Endothelial cell of umbilical vein (primary cell): ENCODE measurements at regions not wholly inside any gene's neighbourhood (a gene's known extent, or its start where the extent isn't known, plus 50 kb on each side); places are given as distances from the start of the nearest gene placed in this dataset.

Source experiments
- BruUV-seq: library from RNA; stranded (reverse); fragments of 400-500 nt; replicated peaks from 2 replicates; lab custom pipeline; 2021; lab: Mats Ljungman, UMichigan
- CTCF ChIA-PET: fragments of 300-600, 350-600 bp; sonication (Branson Sonifier 250); formaldehyde crosslinking; loops from one replicate; lab custom pipeline; 2021; ENCODE audit warnings: antibody characterized with exemption, inconsistent platforms; lab: Charles Lee
- POLR2A ChIA-PET: fragments of 300-600, 350-600 bp; sonication (Branson Sonifier 250); formaldehyde crosslinking; loops from one replicate; lab custom pipeline; 2021; ENCODE audit warnings: antibody characterized with exemption, inconsistent platforms; lab: Charles Lee
- DNase-seq: peaks from one replicate; pipeline ENCODE4 v3.0.0-alpha.2; 2011; ENCODE audit warnings: low read depth, low spot score
- FAIRE-seq: peaks from 2 replicates; lab custom pipeline; 2011; peaks lifted over from hg19 to GRCh38; lab: Jason Lieb, UNC
- H2AFZ ChIP-seq: 2 replicates; pipeline ENCODE4 v1.6.0; 2012; ENCODE audit warnings: low read depth, low read length, control low read depth, inconsistent platforms
- H3K27ac ChIP-seq: 2 replicates; pipeline ENCODE4 v1.5.1; 2011; ENCODE audit warnings: low read depth, mild to moderate bottlenecking, control low read depth, low read length, moderate library complexity; ENCODE audit not compliant: insufficient read depth
- H3K27me3 ChIP-seq, 2 experiments: 2 replicates each; pipeline versions ENCODE4 v1.6.0 to v1.6.1; 2011; ENCODE audit warnings: low read length in 2 of 2, mixed read lengths in 1 of 2; ENCODE audit not compliant: control insufficient read depth in 2 of 2, insufficient read depth in 2 of 2
- H3K36me3 ChIP-seq, 2 experiments: 2 replicates in 1 of 2; 3 replicates in 1 of 2; pipeline ENCODE4 v1.5.1; 2011; ENCODE audit warnings: low read length in 2 of 2, mild to moderate bottlenecking in 1 of 2, moderate library complexity in 1 of 2; ENCODE audit not compliant: control insufficient read depth in 2 of 2, insufficient read depth in 2 of 2; ENCODE audit errors: extremely low read depth in 1 of 2
- H3K4me1 ChIP-seq: 3 replicates; pipeline ENCODE4 v1.5.1; 2011; ENCODE audit warnings: mild to moderate bottlenecking, low read length; ENCODE audit not compliant: control insufficient read depth, insufficient read depth; ENCODE audit errors: extremely low read depth
- H3K4me2 ChIP-seq: 2 replicates; pipeline ENCODE4 v1.6.1; 2011; ENCODE audit warnings: low read length, control low read depth, mixed read lengths; ENCODE audit not compliant: insufficient read depth
- H3K4me3 ChIP-seq, 3 experiments: fragments of 200-600 bp in 1 of 3; sonication (generic), shearing (Covaris generic) in 1 of 3; replicated peaks in 1 of 3; 2 replicates each; pipeline ENCODE4 v1.5.1; 2011 to 2016; ENCODE audit warnings: control low read depth in 3 of 3, low read length in 3 of 3, mild to moderate bottlenecking in 2 of 3, inconsistent platforms in 1 of 3, low read depth in 1 of 3, moderate library complexity in 1 of 3; ENCODE audit not compliant: insufficient read depth in 1 of 3
- H3K79me2 ChIP-seq: 2 replicates; pipeline ENCODE4 v1.6.0; 2012; ENCODE audit warnings: low read length, inconsistent platforms; ENCODE audit not compliant: control insufficient read depth, insufficient read depth
- H3K9ac ChIP-seq: replicated peaks from 2 replicates; pipeline ENCODE3; 2011; ENCODE audit warnings: low read length, control low read depth; ENCODE audit not compliant: insufficient read depth; ENCODE audit errors: extremely low read depth
- H3K9me1 ChIP-seq: replicated peaks from 3 replicates; pipeline ENCODE4 v1.6.0; 2011; ENCODE audit warnings: mild to moderate bottlenecking, low read length; ENCODE audit not compliant: control insufficient read depth, insufficient read depth; ENCODE audit errors: extremely low read depth
- H3K9me3 ChIP-seq: replicated peaks from 2 replicates; pipeline ENCODE4 v1.5.1; 2012; ENCODE audit warnings: low read length, inconsistent platforms; ENCODE audit not compliant: control insufficient read depth, insufficient read depth
- H4K20me1 ChIP-seq: replicated peaks from 2 replicates; pipeline ENCODE3; 2011; ENCODE audit warnings: mild to moderate bottlenecking, low read length; ENCODE audit not compliant: control insufficient read depth, insufficient read depth; ENCODE audit errors: extremely low read depth
- EZH2 ChIP-seq: IDR thresholded peaks from 2 replicates; pipeline ENCODE4 v1.6.1; 2012; ENCODE audit warnings: borderline replicate concordance, low read depth, mild to moderate bottlenecking, moderate library complexity, low read length, inconsistent platforms; ENCODE audit not compliant: severe bottlenecking
- FOS ChIP-seq: IDR thresholded peaks from 2 replicates; pipeline ENCODE4 v1.6.1; 2011; ENCODE audit warnings: mild to moderate bottlenecking, low read length, moderate library complexity, borderline replicate concordance; ENCODE audit not compliant: insufficient read depth
- GATA2 ChIP-seq: IDR thresholded peaks from 2 replicates; pipeline ENCODE4 v1.7.0; 2011; ENCODE audit warnings: low read depth, mild to moderate bottlenecking, moderate library complexity, mixed read lengths, low read length; ENCODE audit not compliant: insufficient read length, insufficient read depth
- JUN ChIP-seq: IDR thresholded peaks from 2 replicates; pipeline ENCODE4 v1.6.1; 2011; ENCODE audit warnings: borderline replicate concordance, low read depth; ENCODE audit not compliant: insufficient read length, insufficient read depth
- MAX ChIP-seq: IDR thresholded peaks from 2 replicates; pipeline ENCODE4 v1.6.1; 2011; ENCODE audit not compliant: insufficient read depth, insufficient read length
- MYC ChIP-seq: IDR thresholded peaks from one replicate; pipeline ENCODE4 v1.6.1; 2011; ENCODE audit warnings: mild to moderate bottlenecking, low read depth, low read length
- POLR2A ChIP-seq: IDR thresholded peaks from 2 replicates; pipeline ENCODE4 v1.6.1; 2012; ENCODE audit warnings: low read depth, mild to moderate bottlenecking, control low read depth, low read length
- POLR2AphosphoS5 ChIP-seq: IDR thresholded peaks from 2 replicates; pipeline ENCODE4 v1.6.1; 2012; ENCODE audit warnings: low read depth, mild to moderate bottlenecking, control low read depth, low read length, moderate library complexity; ENCODE audit not compliant: insufficient read depth
- dilution Hi-C: fragments of 300-500 bp; cut with MboI; formaldehyde crosslinking; loops from one replicate; pipeline ENCODE4 v1.15.0; 2019; ENCODE audit warnings: low sequenced_read_pairs; ENCODE audit not compliant: extremely low pct_ligation_motif_present
- intact Hi-C: fragments of 100-400 bp; cut with micrococcal nuclease; formaldehyde crosslinking; loops from one replicate; pipeline ENCODE4 v1.10.0; 2022
- TF ChIP-seq, protein P1 (sequence below), 2 donors: IDR thresholded peaks; 1 replicate in 1 of 2; 2 replicates in 1 of 2; pipeline ENCODE4 v1.5.1; 2011; ENCODE audit warnings: low read length in 2 of 2, mild to moderate bottlenecking in 2 of 2, moderate library complexity in 2 of 2, control low read depth in 1 of 2, inconsistent platforms in 1 of 2, low read depth in 1 of 2; ENCODE audit not compliant: insufficient read depth in 1 of 2; ENCODE audit errors: extremely low read depth in 1 of 2

DNA sequence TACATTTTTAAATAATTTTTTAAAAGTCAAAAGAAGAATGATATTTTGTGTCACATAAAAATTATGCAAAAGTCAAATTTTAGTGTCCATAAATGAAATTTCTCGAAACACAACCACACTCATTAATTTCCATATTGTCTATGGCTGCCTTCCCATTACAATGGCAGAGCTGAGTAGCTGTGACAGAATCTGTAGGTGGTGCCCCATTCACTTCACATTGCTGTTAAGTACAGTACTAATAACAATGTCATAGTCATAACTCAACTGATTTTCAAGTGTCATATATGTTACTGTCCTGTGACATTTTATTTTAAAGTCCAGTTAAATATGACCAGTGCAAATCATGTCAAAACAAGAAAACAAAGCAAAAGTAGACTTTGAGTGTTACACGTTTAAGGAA lies 114.3 kb downstream of the SPRY2 start:
- H3K9me1 ChIP-seq = no peaks in the 10 kb centered on the region
- H3K4me3 ChIP-seq = no peak overlapping the region
- TF ChIP-seq MYC (no peak), GATA2 (no peak), POLR2AphosphoS5 (no peak), MAX (no peak), EZH2 (no peak), POLR2A (no peak), JUN (no peak), FOS (no peak)
- TF ChIP-seq, protein P1, sequence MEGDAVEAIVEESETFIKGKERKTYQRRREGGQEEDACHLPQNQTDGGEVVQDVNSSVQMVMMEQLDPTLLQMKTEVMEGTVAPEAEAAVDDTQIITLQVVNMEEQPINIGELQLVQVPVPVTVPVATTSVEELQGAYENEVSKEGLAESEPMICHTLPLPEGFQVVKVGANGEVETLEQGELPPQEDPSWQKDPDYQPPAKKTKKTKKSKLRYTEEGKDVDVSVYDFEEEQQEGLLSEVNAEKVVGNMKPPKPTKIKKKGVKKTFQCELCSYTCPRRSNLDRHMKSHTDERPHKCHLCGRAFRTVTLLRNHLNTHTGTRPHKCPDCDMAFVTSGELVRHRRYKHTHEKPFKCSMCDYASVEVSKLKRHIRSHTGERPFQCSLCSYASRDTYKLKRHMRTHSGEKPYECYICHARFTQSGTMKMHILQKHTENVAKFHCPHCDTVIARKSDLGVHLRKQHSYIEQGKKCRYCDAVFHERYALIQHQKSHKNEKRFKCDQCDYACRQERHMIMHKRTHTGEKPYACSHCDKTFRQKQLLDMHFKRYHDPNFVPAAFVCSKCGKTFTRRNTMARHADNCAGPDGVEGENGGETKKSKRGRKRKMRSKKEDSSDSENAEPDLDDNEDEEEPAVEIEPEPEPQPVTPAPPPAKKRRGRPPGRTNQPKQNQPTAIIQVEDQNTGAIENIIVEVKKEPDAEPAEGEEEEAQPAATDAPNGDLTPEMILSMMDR (IDR thresholded peaks at IDR 0.05; ENCODE audit: extremely low read depth in 1 of 2, insufficient read depth in 1 of 2, low read depth in 1 of 2, low read length in 2 of 2) = no peak
- H3K27ac ChIP-seq = no peak overlapping the region
- H3K79me2 ChIP-seq = no peaks in the 10 kb centered on the region
- intact Hi-C loops (no loop called here), dilution Hi-C loops (no loop called here)
- H4K20me1 ChIP-seq = no peaks in the 10 kb centered on the region
- no peak overlapping the region for H3K4me2 ChIP-seq
- peaks cover 4% of the 10 kb centered on the region for H3K4me1 ChIP-seq
- no peaks in the 10 kb centered on the region for H3K9me3 ChIP-seq
- H2AFZ ChIP-seq = no peak overlapping the region
- ChIA-PET CTCF (interaction anchor here (1.2 kb wide), 1 partner anchor 8 kb away, joined by 4 read pairs; no protein-coding TSS in a partner anchor), POLR2A (no interaction called here)
- no peaks in the 10 kb centered on the region for H3K36me3 ChIP-seq
- FAIRE-seq (no peak), DNase-seq (no peak)
- H3K9ac ChIP-seq = no peak overlapping the region
- H3K27me3 ChIP-seq = no peaks in the 10 kb centered on the region
- BruUV-seq = no TSS peak
